Panc1 (cell line): ENCODE measurements at regions not wholly inside any gene's neighbourhood (a gene's known extent, or its start where the extent isn't known, plus 50 kb on each side); places are given as distances from the start of the nearest gene placed in this dataset.

Experiments
- ATAC-seq: fragments of 200-7000 bp; cut with Tn5 transposase; 2 replicates; pipeline ENCODE4 v1.9.1; 2020; ENCODE audit warnings: mild to moderate bottlenecking, moderate library complexity
- BruUV-seq: library from RNA; stranded (reverse); fragments of 400-500 nt; replicated peaks from 2 replicates; lab custom pipeline; 2021; lab: Mats Ljungman, UMichigan
- CTCF ChIA-PET: fragments of 300-600 bp; sonication (Branson Sonifier 250); formaldehyde crosslinking; loops from one replicate; lab custom pipeline; 2022; ENCODE audit warnings: antibody characterized with exemption; lab: Charles Lee
- POLR2A ChIA-PET: fragments of 300-600 bp; sonication (Branson Sonifier 250); formaldehyde crosslinking; loops from one replicate; lab custom pipeline; 2022; ENCODE audit warnings: antibody characterized with exemption; lab: Charles Lee
- DNase-seq: peaks from one replicate; pipeline ENCODE4 v3.0.0-alpha.2; 2010; ENCODE audit warnings: low read depth, low spot score
- H3K27ac ChIP-seq: 2 replicates; pipeline ENCODE4 v1.5.1; 2011; ENCODE audit warnings: mild to moderate bottlenecking, low read length, inconsistent platforms
- H3K27me3 ChIP-seq: fragments of 200-500 bp; sonication (Bioruptor generic); 2 replicates; pipeline ENCODE4 v1.6.0; 2014; ENCODE audit warnings: low read length, inconsistent platforms; ENCODE audit not compliant: control insufficient read depth, insufficient read depth
- H3K36me3 ChIP-seq: fragments of 200-500 bp; sonication (Bioruptor generic); 2 replicates; pipeline ENCODE4 v1.5.1; 2014; ENCODE audit warnings: inconsistent platforms, mild to moderate bottlenecking, low read length, moderate library complexity; ENCODE audit not compliant: control insufficient read depth, insufficient read depth
- H3K4me1 ChIP-seq: 2 replicates; pipeline ENCODE4 v1.5.1; 2011; ENCODE audit warnings: inconsistent platforms, mild to moderate bottlenecking, low read length, moderate library complexity; ENCODE audit not compliant: control insufficient read depth, insufficient read depth
- H3K4me3 ChIP-seq, 2 experiments: 2 replicates each; pipeline ENCODE4 v1.5.1; 2011 to 2012; ENCODE audit warnings: low read depth in 2 of 2, low read length in 2 of 2, mild to moderate bottlenecking in 2 of 2, inconsistent platforms in 1 of 2, moderate library complexity in 1 of 2
- H3K9me3 ChIP-seq: fragments of 200-500 bp; sonication (Bioruptor generic); 2 replicates; pipeline ENCODE4 v1.5.1; 2014; ENCODE audit warnings: low read depth, mild to moderate bottlenecking, inconsistent platforms, low read length, moderate library complexity; ENCODE audit not compliant: control insufficient read depth, insufficient read depth
- POLR2AphosphoS5 ChIP-seq: IDR thresholded peaks from 2 replicates; pipeline ENCODE4 v1.6.1; 2012; ENCODE audit warnings: mild to moderate bottlenecking, low read depth, low read length, moderate library complexity
- REST ChIP-seq, 2 experiments: IDR thresholded peaks; 2 replicates each; pipeline ENCODE4 v1.6.1; 2011 to 2012; ENCODE audit warnings: low read depth in 2 of 2, control low read depth in 1 of 2, low read length in 1 of 2, mild to moderate bottlenecking in 1 of 2, moderate library complexity in 1 of 2; ENCODE audit not compliant: insufficient read depth in 1 of 2
- SIN3A ChIP-seq: IDR thresholded peaks from 2 replicates; pipeline ENCODE4 v1.6.1; 2012; ENCODE audit warnings: low read depth, mild to moderate bottlenecking, low read length, moderate library complexity, borderline replicate concordance; ENCODE audit not compliant: insufficient read depth
- TCF7L2 ChIP-seq: IDR thresholded peaks from 2 replicates; pipeline ENCODE4 v1.6.1; 2011; ENCODE audit warnings: mild to moderate bottlenecking, low read depth, low read length, inconsistent platforms
- in situ Hi-C: cut with HindIII; loops from 2 replicates; pipeline ENCODE4 v1.10.0; 2016; ENCODE audit warnings: low sequenced_read_pairs, low pct_unique_long_range_greater_than_20kb
- intact Hi-C: fragments of 100-400 bp; cut with micrococcal nuclease; formaldehyde crosslinking; loops from one replicate; pipeline ENCODE4 v1.10.0; 2022; ENCODE audit not compliant: unreplicated experiment
- TF ChIP-seq, protein P1 (sequence below): fragments of 450-650 bp; IDR thresholded peaks from 2 replicates; pipeline ENCODE4 v1.5.1; 2017; ENCODE audit warnings: mild to moderate bottlenecking

GRCh38 chr14:55802986-55803872 is 223.2 kb downstream of the KTN1 start:
- peak; percentile 38 for DNase-seq
- Histone ChIP-seq H3K4me3 (no peak overlapping the region), H3K27ac (no peak overlapping the region), H3K36me3 (no peaks in the 10 kb centered on the region), H3K9me3 (no peaks in the 10 kb centered on the region), H3K4me1 (0 out of 2 replicates have a peak, but pooled peaks cover 2% of the 10 kb centered on the region), H3K27me3 (no peaks in the 10 kb centered on the region)
- ChIA-PET CTCF (no interaction called here), POLR2A (no interaction called here)
- in situ Hi-C loops (no loop called here), intact Hi-C loops (no loop called here)
- peak; percentile 86 for ATAC-seq
- TF ChIP-seq TCF7L2: no peak
- no peak for TF ChIP-seq REST (IDR thresholded peaks at IDR 0.05; ENCODE audit: insufficient read depth in 1 of 2, low read depth in 2 of 2, low read length in 1 of 2)
- no peak for TF ChIP-seq SIN3A
- TF ChIP-seq, protein P1, sequence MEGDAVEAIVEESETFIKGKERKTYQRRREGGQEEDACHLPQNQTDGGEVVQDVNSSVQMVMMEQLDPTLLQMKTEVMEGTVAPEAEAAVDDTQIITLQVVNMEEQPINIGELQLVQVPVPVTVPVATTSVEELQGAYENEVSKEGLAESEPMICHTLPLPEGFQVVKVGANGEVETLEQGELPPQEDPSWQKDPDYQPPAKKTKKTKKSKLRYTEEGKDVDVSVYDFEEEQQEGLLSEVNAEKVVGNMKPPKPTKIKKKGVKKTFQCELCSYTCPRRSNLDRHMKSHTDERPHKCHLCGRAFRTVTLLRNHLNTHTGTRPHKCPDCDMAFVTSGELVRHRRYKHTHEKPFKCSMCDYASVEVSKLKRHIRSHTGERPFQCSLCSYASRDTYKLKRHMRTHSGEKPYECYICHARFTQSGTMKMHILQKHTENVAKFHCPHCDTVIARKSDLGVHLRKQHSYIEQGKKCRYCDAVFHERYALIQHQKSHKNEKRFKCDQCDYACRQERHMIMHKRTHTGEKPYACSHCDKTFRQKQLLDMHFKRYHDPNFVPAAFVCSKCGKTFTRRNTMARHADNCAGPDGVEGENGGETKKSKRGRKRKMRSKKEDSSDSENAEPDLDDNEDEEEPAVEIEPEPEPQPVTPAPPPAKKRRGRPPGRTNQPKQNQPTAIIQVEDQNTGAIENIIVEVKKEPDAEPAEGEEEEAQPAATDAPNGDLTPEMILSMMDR: no peak
- no peak for TF ChIP-seq POLR2AphosphoS5
- no TSS peak for BruUV-seq

GRCh38 chr14:55803873-55804553 is 224.0 kb downstream of the KTN1 start:
- CTCF ChIA-PET: no interaction called here

More at GRCh38 chr14:55803873-55804553, 224.0 kb downstream of the KTN1 start:
- no peaks in the 10 kb centered on the region for H3K36me3 ChIP-seq
- H3K9me3 ChIP-seq: no peaks in the 10 kb centered on the region
- POLR2A ChIA-PET: no interaction called here
- TF ChIP-seq, protein P1: no peak
- TF ChIP-seq REST (IDR thresholded peaks at IDR 0.05; ENCODE audit: insufficient read depth in 1 of 2, low read depth in 2 of 2, low read length in 1 of 2) (no peak), SIN3A (no peak), TCF7L2 (no peak), POLR2AphosphoS5 (no peak)
- no TSS peak for BruUV-seq
- no peak for DNase-seq
- H3K4me1 ChIP-seq: 0 out of 2 replicates have a peak, but pooled peaks cover 2% of the 10 kb centered on the region
- H3K27ac ChIP-seq: no peak overlapping the region
- intact Hi-C loops: no loop called here
- no peak overlapping the region for H3K4me3 ChIP-seq
- no peaks in the 10 kb centered on the region for H3K27me3 ChIP-seq
- ATAC-seq: no peak
- in situ Hi-C loops: no loop called here
